K562 (cell line): ENCODE measurements at regions not wholly inside any gene's neighbourhood (a gene's known extent, or its start where the extent isn't known, plus 50 kb on each side); places are given as distances from the start of the nearest gene placed in this dataset.

Source experiments
- ATAC-seq: fragments of 200-7000 bp; cut with Tn5 transposase; 3 replicates; pipeline ENCODE4 v1.9.1; 2020; ENCODE audit warnings: moderate library complexity
- BruUV-seq: library from RNA; stranded (reverse); fragments of 400-500 nt; replicated peaks from 2 replicates; lab custom pipeline; 2021; lab: Mats Ljungman, UMichigan
- CTCF ChIA-PET: fragments of 300-600 bp; formaldehyde crosslinking; extraction: SDS; loops from one replicate; lab custom pipeline; 2021; ENCODE audit warnings: low intra/inter-chr PET ratio; lab: Yijun Ruan, JAX
- POLR2A ChIA-PET: fragments of 300-600, 350-650 bp; sonication (Branson Sonifier 250); formaldehyde crosslinking; extraction: SDS; loops from one replicate; lab custom pipeline; 2021; ENCODE audit warnings: antibody characterized with exemption, inconsistent platforms; lab: Yijun Ruan, JAX
- DNase-seq, 4 experiments: peaks; one replicate each; pipeline versions ENCODE4 v3.0.0 to v3.0.0-alpha.2; 2011 to 2018; ENCODE audit warnings: low spot score in 3 of 4, mixed read lengths in 3 of 4; ENCODE audit errors: extremely low read depth in 1 of 4
- FAIRE-seq: peaks from 2 replicates; lab custom pipeline; 2011; peaks lifted over from hg19 to GRCh38; lab: Jason Lieb, UNC
- H2AFZ ChIP-seq: 2 replicates; pipeline ENCODE4 v1.6.0; 2011; ENCODE audit warnings: low read depth, low read length, control low read depth, inconsistent platforms
- H3K27ac ChIP-seq: fragments of 200-600 bp; 3 replicates; pipeline ENCODE4 v1.8.0; 2011; ENCODE audit warnings: low read depth, mild to moderate bottlenecking, control low read depth, inconsistent platforms, low read length, moderate library complexity, mixed read lengths; ENCODE audit errors: extremely low read depth
- H3K27me3 ChIP-seq, 2 experiments: fragments of 300-600 bp in 1 of 2; 2 replicates in 1 of 2; 3 replicates in 1 of 2; pipeline versions ENCODE4 v1.6.0 to v1.8.0; 2011; ENCODE audit warnings: inconsistent platforms in 2 of 2, low read length in 2 of 2, mild to moderate bottlenecking in 1 of 2, mixed read lengths in 1 of 2, moderate library complexity in 1 of 2; ENCODE audit not compliant: control insufficient read depth in 2 of 2, insufficient read depth in 2 of 2
- H3K36me3 ChIP-seq: fragments of 300-600 bp; 3 replicates; pipeline ENCODE4 v1.8.0; 2011; ENCODE audit warnings: mild to moderate bottlenecking, low read length, inconsistent platforms; ENCODE audit not compliant: control insufficient read depth, insufficient read depth
- H3K4me1 ChIP-seq, 2 experiments: fragments of 200-600 bp in 1 of 2; replicated peaks in 1 of 2; 2 replicates in 1 of 2; 3 replicates in 1 of 2; pipeline versions ENCODE4 v1.5.1 to v1.8.0; 2011; ENCODE audit warnings: inconsistent platforms in 2 of 2, low read length in 2 of 2, mild to moderate bottlenecking in 1 of 2, mixed read lengths in 1 of 2, moderate library complexity in 1 of 2; ENCODE audit not compliant: control insufficient read depth in 2 of 2, insufficient read depth in 2 of 2
- H3K4me2 ChIP-seq: 2 replicates; pipeline ENCODE4 v1.6.1; 2011; ENCODE audit warnings: low read length, control low read depth, inconsistent platforms, mixed read lengths; ENCODE audit not compliant: insufficient read depth
- H3K4me3 ChIP-seq: fragments of 200-600 bp; sonication (generic), shearing (Covaris generic); 2 replicates; pipeline ENCODE4 v1.5.1; 2016; ENCODE audit warnings: control low read depth, inconsistent platforms
- H3K79me2 ChIP-seq: fragments of 200-600 bp; 3 replicates; pipeline ENCODE4 v1.8.0; 2011; ENCODE audit warnings: low read length, inconsistent platforms; ENCODE audit not compliant: control insufficient read depth, insufficient read depth
- H3K9ac ChIP-seq, 2 experiments: 2 replicates each; pipeline versions ENCODE4 v1.6.0 to v1.6.1; 2011; ENCODE audit warnings: low read depth in 2 of 2, low read length in 2 of 2, control low read depth in 1 of 2, inconsistent platforms in 1 of 2, mild to moderate bottlenecking in 1 of 2, mixed read lengths in 1 of 2; ENCODE audit not compliant: insufficient read depth in 1 of 2
- H3K9me1 ChIP-seq: one replicate; pipeline ENCODE4 v1.6.0; 2011; ENCODE audit warnings: inconsistent platforms, mild to moderate bottlenecking, low read length, moderate library complexity; ENCODE audit not compliant: control insufficient read depth, insufficient read depth
- H3K9me3 ChIP-seq: replicated peaks from 2 replicates; pipeline ENCODE4 v1.5.1; 2011; ENCODE audit warnings: low read depth, low read length, inconsistent platforms; ENCODE audit not compliant: control insufficient read depth, insufficient read depth
- H4K20me1 ChIP-seq: replicated peaks from 2 replicates; pipeline ENCODE4 v1.6.1; 2011; ENCODE audit warnings: low read length, inconsistent platforms, mixed read lengths; ENCODE audit not compliant: control insufficient read depth, insufficient read depth
- BMI1 ChIP-seq: fragments of 150-350 bp; IDR thresholded peaks from 2 replicates; pipeline ENCODE4 v1.6.1; 2014; ENCODE audit warnings: low read length
- CCNT2 ChIP-seq: IDR thresholded peaks from 2 replicates; pipeline ENCODE4 v1.6.1; 2011; ENCODE audit warnings: borderline replicate concordance, low read depth, mild to moderate bottlenecking, moderate library complexity, mixed read lengths, low read length; ENCODE audit not compliant: insufficient read length; ENCODE audit errors: extremely low read depth
- KLF16 ChIP-seq: IDR thresholded peaks from 2 replicates; pipeline ENCODE4 v1.6.1; 2016; ENCODE audit warnings: antibody characterized with exemption
- PRPF4 ChIP-seq: fragments of 200-400 bp; formaldehyde crosslinking; IDR thresholded peaks from one replicate; pipeline ENCODE4 v1.6.1; 2017; ENCODE audit warnings: low read length, low read depth, mild to moderate bottlenecking; ENCODE audit not compliant: insufficient read depth, poor library complexity, severe bottlenecking
- RFX1 ChIP-seq: fragments of 450-650 bp; IDR thresholded peaks from 2 replicates; pipeline ENCODE4 v1.6.1; 2016; ENCODE audit warnings: mild to moderate bottlenecking, moderate library complexity
- SMARCA5 ChIP-seq: fragments of 450-650 bp; IDR thresholded peaks from 2 replicates; pipeline ENCODE4 v1.6.1; 2016
- SNAPC5 ChIP-seq: fragments of 250-450 bp; sonication (Bioruptor Pico); IDR thresholded peaks from 2 replicates; pipeline ENCODE4 v1.8.0; 2021; ENCODE audit warnings: moderate library complexity, mild to moderate bottlenecking, inconsistent platforms
- TRIM24 ChIP-seq, 2 experiments: fragments of 450-650 bp; IDR thresholded peaks; 2 replicates each; pipeline ENCODE4 v1.6.1; 2016
- ZNF175 ChIP-seq: fragments of 200-800 bp; sonication (Bioruptor generic); IDR thresholded peaks from 2 replicates; pipeline ENCODE4 v1.6.1; 2016; ENCODE audit warnings: low read depth, mild to moderate bottlenecking, missing genetic modification characterization, missing compliant biosample characterization
- ZNF445 ChIP-seq: fragments of 250-450 bp; sonication (Bioruptor Pico); IDR thresholded peaks from 2 replicates; pipeline ENCODE4 v1.4.0; 2020; ENCODE audit warnings: low read depth, mild to moderate bottlenecking, moderate library complexity
- WGBS: fragments of 100-300 bp; shearing (Covaris generic); methylation state at CpG from one replicate; pipeline ENCODE4 v1.1.6; 2016; ENCODE audit warnings: low coverage, mixed read lengths; ENCODE audit not compliant: insufficient coverage; ENCODE audit errors: missing lambda C conversion rate; 5-methylcytosine and 5-hydroxymethylcytosine counted together
- in situ Hi-C: fragments of 300-500 bp; cut with MboI; formaldehyde crosslinking; loops from 4 replicates; pipeline ENCODE4 v1.15.0; 2018; ENCODE audit warnings: inconsistent platforms, mixed read lengths
- intact Hi-C: fragments of 100-400 bp; cut with micrococcal nuclease; formaldehyde crosslinking; loops from 2 replicates; pipeline ENCODE4 v1.14.2; 2022

- Histone ChIP-seq H3K9ac (no peak overlapping the region), H3K27ac (no peak overlapping the region), H3K27me3 (no peaks in the 10 kb centered on the region), H3K9me3 (no peaks in the 10 kb centered on the region), H3K9me1 (no peaks in the 10 kb centered on the region), H2AFZ (no peak overlapping the region), H3K79me2 (no peaks in the 10 kb centered on the region), H3K4me2 (no peak overlapping the region), H3K4me3 (no peak overlapping the region), H4K20me1 (no peaks in the 10 kb centered on the region), H3K4me1 (no peaks in the 10 kb centered on the region), H3K36me3 (no peaks in the 10 kb centered on the region)
- no peak for ATAC-seq
- ChIA-PET POLR2A (no interaction called here), CTCF (no interaction called here)
- 0% methylated on average over 4 of the region's 4 CpGs for WGBS
- intact Hi-C loops, result no loop called here
- no TSS peak for BruUV-seq
- no peak for FAIRE-seq
- TF ChIP-seq SNAPC5 (CRISPR knock-in tag), result no peak
- TF ChIP-seq PRPF4, result no peak
- TF ChIP-seq ZNF175 (CRISPR knock-in tag), result no peak
- no peak for TF ChIP-seq TRIM24 (IDR thresholded peaks at IDR 0.05)
- TF ChIP-seq CCNT2, result no peak
- no peak for TF ChIP-seq KLF16
- no peak for TF ChIP-seq BMI1
- no peak for TF ChIP-seq RFX1
- no peak for TF ChIP-seq ZNF445 (CRISPR knock-in tag)
- no peak for TF ChIP-seq SMARCA5
- no peak for DNase-seq
- in situ Hi-C loops, result no loop called here
Measured at GRCh38 chr5:84881737-84882136, 497.1 kb upstream of the EDIL3 start.
